HEK293 (cell line): ENCODE measurements at regions not wholly inside any gene's neighbourhood (a gene's known extent, or its start where the extent isn't known, plus 50 kb on each side); places are given as distances from the start of the nearest gene placed in this dataset.

Experiments used
- CTCF ChIA-PET: fragments of 350-600 bp; formaldehyde crosslinking; extraction: SDS; loops from one replicate; lab custom pipeline; 2021; ENCODE audit warnings: antibody characterized with exemption; lab: Yijun Ruan, JAX
- POLR2A ChIA-PET: fragments of 300-600 bp; formaldehyde crosslinking; extraction: SDS; loops from one replicate; lab custom pipeline; 2020; ENCODE audit warnings: antibody characterized with exemption, inconsistent platforms; lab: Yijun Ruan, JAX
- H3K27ac ChIP-seq: fragments of 200-500 bp; sonication (Bioruptor generic); 2 replicates; pipeline ENCODE4 v1.5.1; 2014; ENCODE audit warnings: low read depth, low read length, control low read depth, inconsistent platforms; ENCODE audit errors: extremely low read depth
- H3K36me3 ChIP-seq, 2 experiments: fragments of 200-500 bp in 1 of 2; sonication (Bioruptor generic) in 1 of 2; 1 replicate in 1 of 2; 2 replicates in 1 of 2; pipeline ENCODE4 v1.5.1; 2014 to 2017; ENCODE audit warnings: inconsistent platforms in 2 of 2, low read length in 2 of 2; ENCODE audit not compliant: control insufficient read depth in 2 of 2, insufficient read depth in 1 of 2
- H3K4me1 ChIP-seq: fragments of 200-500 bp; sonication (Bioruptor generic); 2 replicates; pipeline ENCODE4 v1.5.1; 2014; ENCODE audit warnings: mild to moderate bottlenecking, low read length, inconsistent platforms; ENCODE audit not compliant: control insufficient read depth, insufficient read depth
- H3K4me3 ChIP-seq: 2 replicates; pipeline ENCODE4 v1.5.1; 2011; ENCODE audit warnings: low read depth, mild to moderate bottlenecking, control low read depth, low read length, moderate library complexity
- H3K9me3 ChIP-seq: fragments of 200-500 bp; sonication (Bioruptor generic); 2 replicates; pipeline ENCODE4 v1.5.1; 2014; ENCODE audit warnings: low read depth, low read length, inconsistent platforms; ENCODE audit not compliant: control insufficient read depth, insufficient read depth
- FEZF1 ChIP-seq: fragments of 450-650 bp; formaldehyde crosslinking; IDR thresholded peaks from 2 replicates; pipeline ENCODE4 v1.5.1; 2016; ENCODE audit warnings: missing biosample characterization, missing genetic modification characterization
- SCRT2 ChIP-seq: fragments of 450-650 bp; formaldehyde crosslinking; IDR thresholded peaks from 2 replicates; pipeline ENCODE4 v1.5.1; 2016; ENCODE audit warnings: missing biosample characterization, missing genetic modification characterization
- SP3 ChIP-seq: fragments of 450-650 bp; formaldehyde crosslinking; IDR thresholded peaks from 2 replicates; pipeline ENCODE4 v1.5.1; 2016; ENCODE audit warnings: missing biosample characterization, missing genetic modification characterization
- SP7 ChIP-seq: fragments of 450-650 bp; formaldehyde crosslinking; IDR thresholded peaks from 2 replicates; pipeline ENCODE4 v1.5.1; 2016; ENCODE audit warnings: missing biosample characterization, missing genetic modification characterization
- YY1 ChIP-seq: fragments of 450-650 bp; formaldehyde crosslinking; IDR thresholded peaks from 2 replicates; pipeline ENCODE4 v1.5.1; 2018; ENCODE audit warnings: missing biosample characterization, missing genetic modification characterization
- ZBTB26 ChIP-seq: fragments of 450-650 bp; formaldehyde crosslinking; optimal IDR thresholded peaks from 2 replicates; pipeline ENCODE3; 2016; ENCODE audit warnings: missing biosample characterization, mild to moderate bottlenecking, missing genetic modification characterization
- ZBTB48 ChIP-seq: fragments of 450-650 bp; formaldehyde crosslinking; IDR thresholded peaks from 2 replicates; pipeline ENCODE4 v1.5.1; 2016; ENCODE audit warnings: missing biosample characterization, missing genetic modification characterization
- ZBTB49 ChIP-seq: fragments of 450-650 bp; formaldehyde crosslinking; IDR thresholded peaks from 2 replicates; pipeline ENCODE4 v1.5.1; 2016; ENCODE audit warnings: missing biosample characterization, missing genetic modification characterization, low read depth
- ZBTB7A ChIP-seq: fragments of 450-650 bp; formaldehyde crosslinking; IDR thresholded peaks from 2 replicates; pipeline ENCODE4 v1.5.1; 2016; ENCODE audit warnings: low read depth, missing biosample characterization, missing genetic modification characterization
- ZEB2 ChIP-seq: fragments of 450-650 bp; formaldehyde crosslinking; IDR thresholded peaks from 2 replicates; pipeline ENCODE4 v1.5.1; 2016; ENCODE audit warnings: missing biosample characterization, missing genetic modification characterization
- ZNF114 ChIP-seq: fragments of 450-650 bp; formaldehyde crosslinking; IDR thresholded peaks from 2 replicates; pipeline ENCODE4 v1.5.0; 2017; ENCODE audit warnings: missing biosample characterization, missing genetic modification characterization
- ZNF155 ChIP-seq: fragments of 450-650 bp; formaldehyde crosslinking; IDR thresholded peaks from 2 replicates; pipeline ENCODE4 v1.5.1; 2016; ENCODE audit warnings: missing biosample characterization, missing genetic modification characterization
- ZNF223 ChIP-seq: fragments of 450-650 bp; formaldehyde crosslinking; IDR thresholded peaks from 2 replicates; pipeline ENCODE4 v1.5.1; 2016; ENCODE audit warnings: missing biosample characterization, missing genetic modification characterization
- ZNF23 ChIP-seq: fragments of 450-650 bp; formaldehyde crosslinking; IDR thresholded peaks from 2 replicates; pipeline ENCODE4 v1.5.1; 2016; ENCODE audit warnings: missing biosample characterization, missing genetic modification characterization, borderline replicate concordance
- ZNF248 ChIP-seq: fragments of 450-650 bp; formaldehyde crosslinking; IDR thresholded peaks from 2 replicates; pipeline ENCODE4 v1.5.1; 2017; ENCODE audit warnings: missing biosample characterization, missing genetic modification characterization
- ZNF292 ChIP-seq: fragments of 450-650 bp; formaldehyde crosslinking; IDR thresholded peaks from 2 replicates; pipeline ENCODE4 v1.5.1; 2016; ENCODE audit warnings: low read depth, missing biosample characterization, missing genetic modification characterization, borderline replicate concordance
- ZNF324 ChIP-seq: fragments of 450-650 bp; formaldehyde crosslinking; IDR thresholded peaks from 2 replicates; pipeline ENCODE4 v1.5.1; 2016; ENCODE audit warnings: missing biosample characterization, missing genetic modification characterization
- ZNF335 ChIP-seq: fragments of 450-650 bp; formaldehyde crosslinking; conservative IDR thresholded peaks from 2 replicates; pipeline ENCODE4 v1.5.1; 2016; ENCODE audit warnings: missing biosample characterization, missing genetic modification characterization
- ZNF404 ChIP-seq: fragments of 450-650 bp; formaldehyde crosslinking; IDR thresholded peaks from 2 replicates; pipeline ENCODE4 v1.5.1; 2017; ENCODE audit warnings: missing biosample characterization, missing genetic modification characterization
- ZNF423 ChIP-seq: fragments of 450-650 bp; formaldehyde crosslinking; IDR thresholded peaks from 2 replicates; pipeline ENCODE4 v1.5.1; 2016; ENCODE audit warnings: missing biosample characterization, missing genetic modification characterization
- ZNF48 ChIP-seq: fragments of 450-650 bp; formaldehyde crosslinking; IDR thresholded peaks from 2 replicates; pipeline ENCODE4 v1.5.1; 2016; ENCODE audit warnings: missing biosample characterization, missing genetic modification characterization
- ZNF530 ChIP-seq: fragments of 450-650 bp; formaldehyde crosslinking; IDR thresholded peaks from 2 replicates; pipeline ENCODE4 v1.5.1; 2016; ENCODE audit warnings: low read depth, missing biosample characterization, missing genetic modification characterization
- ZNF549 ChIP-seq: fragments of 450-650 bp; IDR thresholded peaks from 2 replicates; pipeline ENCODE4 v1.5.1; 2018; ENCODE audit warnings: missing biosample characterization, missing genetic modification characterization, mild to moderate bottlenecking, inconsistent platforms, moderate library complexity
- ZNF747 ChIP-seq: fragments of 450-650 bp; formaldehyde crosslinking; IDR thresholded peaks from 2 replicates; pipeline ENCODE4 v1.5.1; 2016; ENCODE audit warnings: missing biosample characterization, missing genetic modification characterization
- ZNF76 ChIP-seq: fragments of 450-650 bp; formaldehyde crosslinking; IDR thresholded peaks from 2 replicates; pipeline ENCODE4; 2016; ENCODE audit warnings: low read depth, missing biosample characterization, missing genetic modification characterization, borderline replicate concordance
- ZNF837 ChIP-seq: fragments of 450-650 bp; formaldehyde crosslinking; IDR thresholded peaks from 2 replicates; pipeline ENCODE4 v1.5.1; 2016; ENCODE audit warnings: missing biosample characterization, missing genetic modification characterization
- ZNF843 ChIP-seq: fragments of 450-650 bp; formaldehyde crosslinking; IDR thresholded peaks from 2 replicates; pipeline ENCODE4 v1.5.1; 2016; ENCODE audit warnings: missing biosample characterization, missing genetic modification characterization
- ZSCAN30 ChIP-seq: fragments of 450-650 bp; IDR thresholded peaks from 2 replicates; pipeline ENCODE4 v1.5.1; 2018; ENCODE audit warnings: missing biosample characterization, mild to moderate bottlenecking, missing genetic modification characterization, moderate library complexity

GRCh38 chr12:124085419-124086296, 112.6 kb downstream of the ZNF664 start:
- Histone ChIP-seq H3K4me1 (peaks cover 8% of the 10 kb centered on the region), H3K27ac (no peak overlapping the region), H3K36me3 (no peaks in the 10 kb centered on the region), H3K4me3 (no peak overlapping the region), H3K9me3 (no peaks in the 10 kb centered on the region)
- POLR2A ChIA-PET: no interaction called here
- TF ChIP-seq ZNF76 (tag by site-specific recombination) (no peak), ZNF837 (no peak), ZBTB26 (tag by site-specific recombination) (no peak), ZSCAN30 (tag by site-specific recombination) (no peak)
- CTCF ChIA-PET: no interaction called here

GRCh38 chr12:124086299-124086898, 113.4 kb downstream of the ZNF664 start:
- Histone ChIP-seq H3K4me1 (peaks cover 8% of the 10 kb centered on the region), H3K4me3 (no peak overlapping the region), H3K27ac (no peak overlapping the region)
- TF ChIP-seq ZNF404 (no peak), ZNF114 (tag by site-specific recombination) (no peak), ZNF530 (tag by site-specific recombination) (no peak), ZNF335 (no peak)
- TF ChIP-seq, all 188 proteins: peak for 0
- ChIA-PET CTCF (interaction anchor here (0.5 to 0.6 kb wide), 2 partner anchors 138 to 1086 kb away, joined by 3 to 4 read pairs; no protein-coding TSS in a partner anchor), POLR2A (no interaction called here)
- H3K36me3 ChIP-seq: no peaks in the 10 kb centered on the region
- no peaks in the 10 kb centered on the region for H3K9me3 ChIP-seq

- ChIA-PET POLR2A (no interaction called here), CTCF (interaction anchor here (0.5 to 1.2 kb wide), 4 partner anchors 50 to 1085 kb away, joined by 3 to 5 read pairs (median 4); no protein-coding TSS in a partner anchor)
- peaks cover 8% of the 10 kb centered on the region for H3K4me1 ChIP-seq
- H3K4me3 ChIP-seq: no peak overlapping the region
- H3K36me3 ChIP-seq: no peaks in the 10 kb centered on the region
- peak overlapping the region; percentile 52; the same call in 1 of the 2 replicates for H3K27ac ChIP-seq
- H3K9me3 ChIP-seq: no peaks in the 10 kb centered on the region
- no peak for TF ChIP-seq ZNF549 (tag by site-specific recombination)
- TF ChIP-seq ZSCAN30 (tag by site-specific recombination): no peak
- peak; percentile 66 for TF ChIP-seq ZNF423 (tag by site-specific recombination)
- TF ChIP-seq ZNF155 (tag by site-specific recombination): no peak
- no peak for TF ChIP-seq ZBTB7A
- peak; percentile 74; the same call in 1 of the 2 replicates for TF ChIP-seq FEZF1 (tag by site-specific recombination)
- no peak for TF ChIP-seq ZNF223 (tag by site-specific recombination)
- no peak for TF ChIP-seq ZNF747 (tag by site-specific recombination)
- TF ChIP-seq ZNF23 (tag by site-specific recombination): no peak
- no peak for TF ChIP-seq ZNF48 (tag by site-specific recombination)
- no peak for TF ChIP-seq ZNF292 (tag by site-specific recombination)
- TF ChIP-seq SCRT2 (tag by site-specific recombination): no peak
- no peak for TF ChIP-seq ZEB2
- TF ChIP-seq YY1 (tag by site-specific recombination): no peak
- TF ChIP-seq ZBTB48: no peak
- TF ChIP-seq ZNF248 (tag by site-specific recombination): no peak
- TF ChIP-seq ZNF843 (tag by site-specific recombination): 0 out of 2 replicates have a peak, but pooled peaks have one; percentile 17
- TF ChIP-seq SP7: no peak
- TF ChIP-seq SP3 (tag by site-specific recombination): no peak
- TF ChIP-seq ZNF324 (tag by site-specific recombination): no peak
- TF ChIP-seq ZBTB49: no peak
Measured at GRCh38 chr12:124087266-124088051, 114.4 kb downstream of the ZNF664 start.
